ENCODE measurements at regions not wholly inside any gene's neighbourhood (a gene's known extent, or its start where the extent isn't known, plus 50 kb on each side); places are given as distances from the start of the nearest gene placed in this dataset.

DNA sequence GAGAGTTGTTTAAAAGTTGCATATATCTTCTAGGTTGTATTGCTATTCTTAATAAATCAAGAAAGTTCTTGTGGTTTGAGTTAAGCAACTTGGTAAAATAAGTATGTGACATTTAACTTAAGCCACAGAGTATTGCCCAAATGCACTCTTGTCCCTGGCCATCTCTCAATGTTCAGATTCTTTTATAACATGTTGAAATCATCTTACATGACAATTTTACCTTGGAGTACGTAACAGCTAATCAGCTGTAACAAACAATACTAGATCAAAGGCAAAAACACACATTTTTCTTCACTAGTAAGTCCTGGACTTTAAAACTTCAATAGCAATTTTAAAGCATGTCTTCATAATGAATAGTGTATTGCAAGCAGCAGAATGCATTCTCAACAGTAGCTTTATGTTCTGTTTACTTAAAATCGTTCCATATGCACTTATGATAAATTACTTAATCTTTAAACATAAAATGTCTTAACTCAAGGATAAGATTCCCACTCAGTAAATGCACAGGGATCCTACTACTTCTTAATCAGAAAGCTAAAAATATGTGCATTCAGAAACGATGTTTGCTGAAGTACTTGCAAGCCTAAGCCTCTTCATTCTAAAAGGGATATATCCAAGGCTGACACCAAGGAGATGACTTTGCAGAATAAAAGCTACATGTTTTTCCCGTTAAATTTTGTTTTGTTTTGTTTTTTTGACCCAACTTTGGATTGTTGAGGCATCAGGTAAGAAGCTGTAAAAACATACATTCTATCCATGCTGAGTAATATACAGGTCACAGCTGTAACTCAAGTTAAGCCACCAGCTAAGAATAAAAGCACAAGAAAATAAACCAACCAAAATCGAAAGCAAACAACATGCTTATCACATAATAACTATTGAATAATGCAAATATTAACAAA lies 86.1 kb upstream of the NFIB start:
- DNase-seq (ENCODE audit: low read depth in 2 of 2): no peak

DNA sequence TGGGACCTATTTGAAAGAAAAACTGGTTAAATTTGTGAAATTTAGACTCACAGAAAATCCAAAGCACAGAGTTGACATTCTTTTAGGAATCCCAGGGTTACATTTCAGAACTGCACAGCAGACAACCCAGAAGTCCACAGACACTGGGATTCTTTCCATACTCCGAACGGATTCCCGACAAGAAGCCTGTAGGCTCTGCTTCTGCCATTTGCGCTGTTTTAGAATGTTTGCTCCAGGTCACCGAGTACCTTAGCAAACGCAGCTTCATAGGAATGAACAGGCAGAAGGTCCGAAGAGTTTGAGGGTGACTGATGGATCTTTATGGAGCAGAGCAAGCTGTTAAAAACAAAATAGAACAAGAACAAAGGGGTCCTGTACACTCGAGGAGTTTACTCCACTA lies 84.5 kb upstream of the NFIB start:
- DNase-seq (ENCODE audit: low read depth in 2 of 2): no peak

GRCh38 chr9:14396171-14396570 lies 82.2 kb upstream of the NFIB start:
- no peak for DNase-seq (ENCODE audit: low read depth in 2 of 2)

DNA sequence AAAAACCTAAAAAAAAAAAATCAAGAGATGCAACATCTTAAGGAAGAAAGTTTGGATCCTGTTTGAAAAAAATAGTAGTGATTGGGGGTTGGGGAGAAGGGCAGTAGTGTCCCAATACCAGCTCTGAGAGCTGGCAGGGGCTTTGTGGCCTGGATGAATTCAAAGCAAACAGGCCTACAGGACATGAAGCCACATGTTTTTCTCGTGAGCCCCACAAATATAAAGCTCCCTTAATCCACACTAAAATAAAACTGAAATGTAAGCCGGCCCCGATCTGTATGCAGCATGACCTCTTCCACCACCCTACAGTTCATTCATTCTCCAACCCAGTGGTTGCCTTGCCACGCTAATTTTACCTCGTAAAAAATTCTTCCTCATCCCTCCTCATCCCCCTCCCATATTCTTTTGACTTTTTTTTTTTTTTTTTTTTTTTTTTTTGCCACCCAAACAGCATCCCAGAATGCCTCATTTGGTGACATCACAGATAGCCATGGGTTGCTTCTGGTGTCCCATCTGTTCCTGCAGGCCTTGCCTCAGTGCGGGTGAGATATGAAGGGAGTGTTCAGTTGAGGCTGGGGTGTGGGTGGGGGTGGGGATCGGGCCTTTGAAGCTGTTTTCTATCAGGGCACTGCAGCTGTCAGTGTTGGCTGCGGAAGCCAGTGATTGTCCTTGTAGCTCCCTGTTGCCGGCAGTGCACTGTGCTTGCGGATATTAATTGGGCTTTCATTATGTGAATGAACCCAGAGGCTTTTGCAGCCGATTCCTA lies 81.6 kb upstream of the NFIB start:
- no peak for DNase-seq (ENCODE audit: low read depth in 2 of 2)

GRCh38 chr9:14393418-14393817 lies 79.5 kb upstream of the NFIB start:
- DNase-seq (ENCODE audit: low read depth in 2 of 2): no peak

DNA sequence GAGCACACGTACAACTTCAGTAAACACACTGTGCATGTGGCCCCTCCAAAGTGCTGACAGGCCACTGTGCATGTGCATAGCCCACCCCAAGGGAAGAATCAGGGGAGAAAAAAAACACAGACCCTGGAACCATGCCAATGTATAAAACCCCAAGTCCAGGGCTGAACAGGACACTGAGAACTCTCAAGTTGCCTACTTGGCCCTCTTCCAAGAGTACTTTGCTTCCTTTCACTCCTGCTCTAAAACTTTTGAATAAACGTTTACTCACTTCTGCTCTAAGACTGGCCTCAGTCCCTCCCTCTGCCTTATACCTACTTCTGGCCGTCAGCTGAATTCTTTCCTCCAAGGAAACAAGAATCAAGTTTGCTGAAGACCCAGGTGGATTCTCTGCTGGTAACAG lies 77.7 kb upstream of the NFIB start:
- DNase-seq (ENCODE audit: low read depth in 2 of 2): no peak

GRCh38 chr9:14389657-14390056 lies 75.7 kb upstream of the NFIB start:
- no peak for DNase-seq (ENCODE audit: low read depth in 2 of 2)

GRCh38 chr9:14389146-14389545 lies 75.2 kb upstream of the NFIB start:
- peak in 1 of 2 experiments; percentile 42 for DNase-seq (ENCODE audit: low read depth in 2 of 2)

DNA sequence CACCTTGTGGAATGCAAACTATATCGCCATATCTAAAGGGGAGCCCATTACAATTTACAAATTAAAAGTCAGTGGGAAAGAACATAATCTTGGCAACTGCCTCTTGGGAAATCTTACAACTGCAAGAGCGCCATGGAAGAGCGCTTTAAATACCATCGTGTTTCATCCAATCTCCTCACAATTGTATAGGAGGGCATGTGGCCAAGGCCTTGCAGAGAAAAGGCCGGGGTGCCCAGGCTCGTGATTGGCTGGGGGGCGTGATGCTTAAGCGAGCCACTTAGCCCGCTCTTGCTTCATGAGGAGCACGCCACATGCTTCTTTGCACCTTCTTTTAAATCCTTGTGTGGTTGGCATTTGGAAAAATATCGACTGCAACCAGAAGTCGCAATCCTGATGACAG lies 69.8 kb upstream of the NFIB start:
- no peak for DNase-seq (ENCODE audit: low read depth in 2 of 2)

- DNase-seq (ENCODE audit: low read depth in 2 of 2): peak in 1 of 2 experiments; percentile 36
These were observed 69.4 kb upstream of the NFIB start for GRCh38 chr9:14383294-14383693.

DNA sequence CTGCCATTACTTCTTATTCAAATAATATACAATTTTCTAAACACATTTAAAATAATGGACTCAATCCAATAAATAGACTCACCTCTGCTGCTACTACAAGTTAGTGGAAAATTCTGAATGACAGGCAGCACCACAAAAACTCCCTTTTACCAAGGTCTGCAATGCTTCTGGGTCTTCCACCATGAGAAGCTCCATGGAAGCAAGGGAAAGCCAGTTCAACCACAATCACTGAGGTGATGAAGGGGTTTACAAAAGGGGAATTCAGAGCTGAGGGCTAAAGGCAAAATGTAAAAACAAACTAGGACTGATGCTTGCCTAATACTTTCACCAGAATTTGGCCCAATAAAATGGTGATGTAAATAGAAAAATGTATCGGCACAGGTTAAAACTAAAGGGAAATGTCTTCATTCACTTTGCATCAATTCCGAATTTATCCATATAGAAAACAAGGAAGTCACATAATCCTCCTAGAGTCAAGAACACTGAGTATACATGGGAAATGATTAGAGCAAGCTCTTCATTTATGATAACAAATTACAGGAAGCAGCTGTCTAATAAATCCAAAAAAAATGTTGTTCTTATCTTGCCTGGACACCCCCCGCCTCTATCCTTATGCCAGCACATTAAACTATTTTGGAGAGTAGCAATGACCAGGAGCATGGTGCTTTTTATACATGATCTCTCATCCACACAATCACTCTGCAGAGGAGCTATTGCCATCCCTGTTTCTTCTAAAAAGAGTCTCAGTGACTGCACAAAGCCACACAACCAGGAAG lies 66.3 kb upstream of the NFIB start:
- no peak for DNase-seq (ENCODE audit: low read depth in 2 of 2)

DNA sequence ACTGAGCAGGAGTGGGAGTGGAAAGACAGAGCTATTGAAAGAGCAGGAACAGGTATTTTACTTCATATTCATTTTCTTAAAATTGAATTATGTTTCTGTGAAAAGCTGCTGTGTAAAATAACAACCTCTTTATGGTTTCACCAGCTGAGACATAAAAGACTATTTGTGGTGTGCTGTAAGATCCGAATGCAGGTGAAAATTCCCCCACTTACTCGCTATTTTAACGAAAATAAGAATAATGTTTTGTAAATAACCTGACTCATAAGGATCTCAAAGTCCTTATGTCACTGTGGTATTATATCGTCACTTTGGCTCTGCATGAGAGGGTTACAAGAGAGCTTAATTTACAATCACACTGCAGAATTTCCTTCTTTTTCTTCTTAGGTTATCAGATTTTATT lies 65.3 kb upstream of the NFIB start:
- DNase-seq (ENCODE audit: low read depth in 2 of 2): no peak

GRCh38 chr9:14373706-14374105 lies 59.8 kb upstream of the NFIB start:
- DNase-seq (ENCODE audit: low read depth in 2 of 2): peak in 1 of 2 experiments; percentile 24

DNA sequence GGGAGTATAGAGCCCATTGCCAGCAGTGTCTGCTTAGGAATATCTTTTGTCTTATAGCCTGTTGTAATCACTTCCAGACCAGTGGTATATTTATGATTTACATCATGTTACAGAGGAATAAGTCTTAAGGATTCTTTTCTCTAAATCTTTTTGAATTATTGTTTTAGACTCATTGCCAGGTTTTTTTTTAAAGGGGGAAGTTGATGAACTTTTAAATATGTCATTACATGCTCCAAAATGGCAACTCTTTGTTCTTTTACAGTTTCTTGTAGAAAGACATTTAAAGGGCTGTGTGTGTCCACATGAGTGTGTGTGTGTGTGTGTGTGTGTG lies 59.4 kb upstream of the NFIB start:
- DNase-seq (ENCODE audit: low read depth in 2 of 2): peak; percentile 69 to 72

- peak; percentile 58 to 59 for DNase-seq (ENCODE audit: low read depth in 2 of 2)
These were observed 58.7 kb upstream of the NFIB start for GRCh38 chr9:14372437-14373335.

DNA sequence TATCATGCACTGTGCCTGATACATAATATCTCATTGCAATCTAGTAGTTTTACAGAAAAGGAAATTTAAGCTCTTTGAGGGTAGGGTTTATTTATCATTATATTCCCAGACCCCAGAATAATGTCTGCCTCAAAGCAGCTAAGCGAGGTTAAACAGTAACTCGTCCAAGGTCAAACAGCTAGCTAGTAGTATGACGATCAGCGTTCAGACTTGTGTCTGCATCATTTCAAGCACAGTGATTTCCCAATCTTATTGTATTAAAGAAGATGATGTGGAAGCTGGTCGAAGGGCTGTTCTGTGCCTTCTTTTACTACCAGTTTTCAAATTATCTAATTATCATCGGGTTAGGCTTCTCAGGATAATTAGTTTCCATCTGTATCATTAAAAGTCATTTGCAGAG lies 55.1 kb upstream of the NFIB start:
- DNase-seq (ENCODE audit: low read depth in 2 of 2): no peak

GRCh38 chr9:14366076-14366475 lies 52.1 kb upstream of the NFIB start:
- peak; percentile 99 to 100 for DNase-seq (ENCODE audit: low read depth in 2 of 2)

DNA sequence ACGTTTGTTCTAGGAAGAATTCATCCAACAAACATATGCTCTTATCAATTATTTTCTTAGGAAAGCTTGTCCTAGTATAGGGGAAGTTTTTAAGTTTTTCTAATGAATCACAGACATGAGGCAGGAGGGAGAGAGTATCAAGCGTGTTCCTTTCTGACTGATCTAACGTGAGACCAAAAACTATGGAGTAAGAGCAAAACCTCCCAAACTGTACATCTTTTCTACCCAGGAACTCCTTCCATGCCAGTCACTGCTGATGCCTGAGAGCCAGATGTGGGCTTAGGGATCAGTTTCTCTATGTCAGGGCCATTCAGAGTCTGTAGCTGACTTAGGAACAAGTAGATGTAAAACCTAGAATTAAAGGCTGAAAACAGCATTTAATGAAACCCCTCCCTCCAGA lies 51.7 kb upstream of the NFIB start:
- peak in 1 of 2 experiments; percentile 71 for DNase-seq (ENCODE audit: low read depth in 2 of 2)
